ENCODE measurements at regions not wholly inside any gene's neighbourhood (a gene's known extent, or its start where the extent isn't known, plus 50 kb on each side); places are given as distances from the start of the nearest gene placed in this dataset.

DNA sequence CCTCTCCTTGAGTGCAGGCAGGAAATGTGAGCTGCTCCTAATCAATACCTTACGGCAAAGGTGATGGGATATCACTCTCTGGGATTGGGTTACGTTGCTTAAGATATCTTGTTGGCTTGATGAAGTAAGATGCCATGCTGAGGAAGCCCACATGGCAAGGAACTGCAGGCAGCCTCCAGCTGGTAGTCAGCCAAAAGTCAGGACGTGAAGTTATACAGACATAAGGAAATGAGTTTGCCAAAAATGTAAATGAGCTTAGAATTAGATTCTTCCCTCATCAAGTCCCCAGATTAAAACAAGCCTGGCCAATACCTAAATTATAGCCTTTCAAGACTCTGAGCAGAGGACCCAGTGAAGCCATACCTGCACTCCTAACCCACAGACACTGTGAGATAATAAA lies 155.0 kb downstream of the QDPR start:
- no peak for FAIRE-seq
- no peak for DNase-seq (ENCODE audit: insufficient read length, low spot score)
- TF ChIP-seq PAX5 (IDR thresholded peaks at IDR 0.05; ENCODE audit: insufficient read depth, low read length, severe bottlenecking) (no peak), SPI1 (IDR thresholded peaks at IDR 0.05; ENCODE audit: low read depth, low read length) (no peak), TAF1 (IDR thresholded peaks at IDR 0.05; ENCODE audit: low read depth, low read length) (no peak), POU2F2 (IDR thresholded peaks at IDR 0.05; ENCODE audit: low read depth, low read length) (no peak), POLR2AphosphoS5 (IDR thresholded peaks at IDR 0.05; ENCODE audit: low read depth, low read length) (no peak), POLR2A (IDR thresholded peaks at IDR 0.05; ENCODE audit: low read depth, low read length) (no peak)

- no peak for FAIRE-seq
- TF ChIP-seq SPI1 (IDR thresholded peaks at IDR 0.05; ENCODE audit: low read depth, low read length), result no peak
- no peak for TF ChIP-seq POLR2AphosphoS5 (IDR thresholded peaks at IDR 0.05; ENCODE audit: low read depth, low read length)
- no peak for TF ChIP-seq TAF1 (IDR thresholded peaks at IDR 0.05; ENCODE audit: low read depth, low read length)
- no peak for TF ChIP-seq POLR2A (IDR thresholded peaks at IDR 0.05; ENCODE audit: low read depth, low read length)
- DNase-seq (ENCODE audit: insufficient read length, low spot score), result no peak
These were observed 159.5 kb downstream of the QDPR start for GRCh38 chr4:17352357-17352756.

DNA sequence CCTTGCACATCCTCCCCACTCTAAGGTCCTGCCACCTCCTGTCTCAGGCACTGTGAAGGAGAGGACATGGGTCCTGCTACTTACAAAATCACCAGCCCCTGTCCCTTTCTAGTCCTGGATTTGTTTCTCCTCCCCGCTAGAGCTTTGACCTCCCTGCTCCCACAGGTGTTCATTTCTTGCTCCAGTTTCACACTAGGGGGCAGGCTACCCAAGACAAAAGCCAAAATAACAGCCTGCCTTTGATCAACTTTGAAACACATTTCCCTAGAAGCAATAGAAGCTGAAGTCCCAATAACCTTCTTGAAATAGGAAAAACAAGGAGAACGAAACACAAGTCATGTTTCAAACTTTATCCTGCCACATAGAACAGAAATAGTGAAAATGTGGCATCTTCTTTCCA lies 164.4 kb downstream of the QDPR start:
- peak; percentile 7 for DNase-seq (ENCODE audit: insufficient read length, low spot score)
- no peak for TF ChIP-seq PAX5 (IDR thresholded peaks at IDR 0.05; ENCODE audit: insufficient read depth, low read length, severe bottlenecking)
- TF ChIP-seq SPI1 (IDR thresholded peaks at IDR 0.05; ENCODE audit: low read depth, low read length), result no peak
- TF ChIP-seq POLR2A (IDR thresholded peaks at IDR 0.05; ENCODE audit: low read depth, low read length), result no peak
- no peak for TF ChIP-seq POU2F2 (IDR thresholded peaks at IDR 0.05; ENCODE audit: low read depth, low read length)
- TF ChIP-seq POLR2AphosphoS5 (IDR thresholded peaks at IDR 0.05; ENCODE audit: low read depth, low read length), result no peak
- TF ChIP-seq TAF1 (IDR thresholded peaks at IDR 0.05; ENCODE audit: low read depth, low read length), result no peak
- FAIRE-seq, result peak; percentile 55

- no peak for TF ChIP-seq POLR2A (IDR thresholded peaks at IDR 0.05; ENCODE audit: low read depth, low read length)
- no peak for TF ChIP-seq PAX5 (IDR thresholded peaks at IDR 0.05; ENCODE audit: insufficient read depth, low read length, severe bottlenecking)
- no peak for TF ChIP-seq TAF1 (IDR thresholded peaks at IDR 0.05; ENCODE audit: low read depth, low read length)
- TF ChIP-seq SPI1 (IDR thresholded peaks at IDR 0.05; ENCODE audit: low read depth, low read length), result no peak
- TF ChIP-seq POLR2AphosphoS5 (IDR thresholded peaks at IDR 0.05; ENCODE audit: low read depth, low read length), result no peak
- no peak for TF ChIP-seq POU2F2 (IDR thresholded peaks at IDR 0.05; ENCODE audit: low read depth, low read length)
- FAIRE-seq (no peak), DNase-seq (ENCODE audit: insufficient read length, low spot score) (no peak)
These were observed 172.5 kb downstream of the QDPR start for GRCh38 chr4:17339376-17339775.

GRCh38 chr4:17336986-17337385 lies 174.9 kb downstream of the QDPR start:
- no peak for FAIRE-seq
- no peak for DNase-seq (ENCODE audit: insufficient read length, low spot score)
- no peak for TF ChIP-seq TAF1 (IDR thresholded peaks at IDR 0.05; ENCODE audit: low read depth, low read length)

GRCh38 chr4:17336524-17336961 lies 175.3 kb downstream of the QDPR start:
- TF ChIP-seq POU2F2 (IDR thresholded peaks at IDR 0.05; ENCODE audit: low read depth, low read length) (no peak), TAF1 (IDR thresholded peaks at IDR 0.05; ENCODE audit: low read depth, low read length) (no peak), POLR2A (IDR thresholded peaks at IDR 0.05; ENCODE audit: low read depth, low read length) (no peak), POLR2AphosphoS5 (IDR thresholded peaks at IDR 0.05; ENCODE audit: low read depth, low read length) (no peak), PAX5 (IDR thresholded peaks at IDR 0.05; ENCODE audit: insufficient read depth, low read length, severe bottlenecking) (no peak), SPI1 (IDR thresholded peaks at IDR 0.05; ENCODE audit: low read depth, low read length) (no peak)
- FAIRE-seq, result no peak
- DNase-seq (ENCODE audit: insufficient read length, low spot score), result no peak

GRCh38 chr4:17336069-17336468 lies 175.8 kb downstream of the QDPR start:
- TF ChIP-seq TAF1 (IDR thresholded peaks at IDR 0.05; ENCODE audit: low read depth, low read length) (no peak), POLR2A (IDR thresholded peaks at IDR 0.05; ENCODE audit: low read depth, low read length) (no peak), POU2F2 (IDR thresholded peaks at IDR 0.05; ENCODE audit: low read depth, low read length) (no peak), PAX5 (IDR thresholded peaks at IDR 0.05; ENCODE audit: insufficient read depth, low read length, severe bottlenecking) (no peak), POLR2AphosphoS5 (IDR thresholded peaks at IDR 0.05; ENCODE audit: low read depth, low read length) (no peak), SPI1 (IDR thresholded peaks at IDR 0.05; ENCODE audit: low read depth, low read length) (no peak)
- no peak for FAIRE-seq
- DNase-seq (ENCODE audit: insufficient read length, low spot score), result no peak

GRCh38 chr4:17335371-17335770 lies 176.5 kb downstream of the QDPR start:
- DNase-seq (ENCODE audit: insufficient read length, low spot score) (no peak), FAIRE-seq (no peak)
- TF ChIP-seq POLR2AphosphoS5 (IDR thresholded peaks at IDR 0.05; ENCODE audit: low read depth, low read length), result no peak
- no peak for TF ChIP-seq TAF1 (IDR thresholded peaks at IDR 0.05; ENCODE audit: low read depth, low read length)
- no peak for TF ChIP-seq POU2F2 (IDR thresholded peaks at IDR 0.05; ENCODE audit: low read depth, low read length)
- no peak for TF ChIP-seq SPI1 (IDR thresholded peaks at IDR 0.05; ENCODE audit: low read depth, low read length)
- no peak for TF ChIP-seq POLR2A (IDR thresholded peaks at IDR 0.05; ENCODE audit: low read depth, low read length)
- no peak for TF ChIP-seq PAX5 (IDR thresholded peaks at IDR 0.05; ENCODE audit: insufficient read depth, low read length, severe bottlenecking)

DNA sequence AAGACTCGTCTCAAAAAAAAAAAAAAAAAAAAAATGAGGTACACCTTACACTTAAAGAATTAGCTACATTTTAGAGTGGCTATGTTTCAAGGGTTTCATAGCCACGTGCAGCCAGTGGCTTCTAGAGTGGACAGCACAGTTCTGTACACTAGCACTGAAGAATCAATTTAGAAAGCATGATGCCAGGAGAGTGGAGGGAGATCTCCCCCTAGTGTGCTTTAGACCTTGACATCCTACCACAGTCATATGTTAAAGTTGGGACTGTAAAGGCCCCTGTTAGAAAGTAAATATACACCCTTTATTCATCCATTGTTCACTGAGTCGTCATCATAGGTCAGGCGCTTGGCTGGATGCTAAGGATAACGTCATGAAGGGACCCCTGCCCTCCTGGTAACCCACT lies 179.4 kb downstream of the QDPR start:
- DNase-seq (ENCODE audit: insufficient read length, low spot score) (no peak), FAIRE-seq (no peak)
- TF ChIP-seq POLR2A (IDR thresholded peaks at IDR 0.05; ENCODE audit: low read depth, low read length) (no peak), POU2F2 (IDR thresholded peaks at IDR 0.05; ENCODE audit: low read depth, low read length) (no peak), SPI1 (IDR thresholded peaks at IDR 0.05; ENCODE audit: low read depth, low read length) (no peak)

DNA sequence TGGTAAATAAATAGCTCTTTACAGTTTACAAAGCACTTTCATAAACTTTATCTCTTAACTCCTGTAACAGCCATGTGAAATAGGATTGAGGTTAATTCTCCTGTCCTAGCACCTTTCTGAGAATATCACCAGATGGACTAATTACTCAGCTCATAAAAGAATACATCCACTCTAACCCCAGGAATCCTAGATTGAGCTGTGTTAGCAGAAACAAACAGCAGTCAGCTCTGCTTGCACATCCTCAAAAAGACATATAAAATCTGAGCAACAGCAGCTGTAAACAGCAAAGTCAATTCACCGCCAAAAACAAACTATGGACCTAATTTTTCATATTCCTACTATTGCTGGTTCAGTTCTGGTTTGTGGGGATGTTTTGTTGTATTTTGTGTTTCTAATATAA lies 182.8 kb downstream of the QDPR start:
- TF ChIP-seq POU2F2 (IDR thresholded peaks at IDR 0.05; ENCODE audit: low read depth, low read length) (no peak), PAX5 (IDR thresholded peaks at IDR 0.05; ENCODE audit: insufficient read depth, low read length, severe bottlenecking) (no peak), POLR2AphosphoS5 (IDR thresholded peaks at IDR 0.05; ENCODE audit: low read depth, low read length) (no peak), SPI1 (IDR thresholded peaks at IDR 0.05; ENCODE audit: low read depth, low read length) (no peak), TAF1 (IDR thresholded peaks at IDR 0.05; ENCODE audit: low read depth, low read length) (no peak), POLR2A (IDR thresholded peaks at IDR 0.05; ENCODE audit: low read depth, low read length) (no peak)
- no peak for DNase-seq (ENCODE audit: insufficient read length, low spot score)
- FAIRE-seq, result no peak
